PC-3 (cell line): ENCODE measurements at regions not wholly inside any gene's neighbourhood (a gene's known extent, or its start where the extent isn't known, plus 50 kb on each side); places are given as distances from the start of the nearest gene placed in this dataset.
A peak's percentile ranks its signal among the peaks of the same experiment; 100 is the strongest.
"Not testable (repeated sequence)": the region's sequence is repeated elsewhere in the genome, so short reads cannot be mapped to it uniquely, and the experiment has no call there.

Source experiments
- ATAC-seq: fragments of 200-7000 bp; cut with Tn5 transposase; 2 replicates; pipeline ENCODE4 v1.9.1; 2020; ENCODE audit warnings: mild to moderate bottlenecking, moderate library complexity
- BruUV-seq: library from RNA; stranded (reverse); fragments of 400-500 nt; replicated peaks from 2 replicates; lab custom pipeline; 2021; lab: Mats Ljungman, UMichigan
- CTCF ChIA-PET: fragments of 300-600 bp; sonication (Branson Sonifier 250); formaldehyde crosslinking; loops from one replicate; lab custom pipeline; 2022; ENCODE audit warnings: antibody characterized with exemption; lab: Charles Lee
- POLR2A ChIA-PET: fragments of 300-600 bp; sonication (Branson Sonifier 250); formaldehyde crosslinking; loops from one replicate; lab custom pipeline; 2022; ENCODE audit warnings: antibody characterized with exemption; ENCODE audit not compliant: unreplicated experiment; lab: Charles Lee
- DNase-seq: peaks from one replicate; pipeline ENCODE4 v3.0.0-alpha.2; 2015
- H2AFZ ChIP-seq: fragments of 300-600 bp; sonication (generic); 2 replicates; pipeline ENCODE4 v1.6.0; 2016; ENCODE audit warnings: antibody characterized with exemption, low read length
- H3F3A ChIP-seq: fragments of 300-600 bp; sonication (generic); one replicate; pipeline ENCODE4 v1.6.0; 2017; ENCODE audit warnings: antibody characterized with exemption, low read length, control low read depth, mild to moderate bottlenecking; ENCODE audit not compliant: unreplicated experiment
- H3K27ac ChIP-seq: fragments of 300-600 bp; sonication (generic); 2 replicates; pipeline ENCODE4 v1.5.1; 2016; ENCODE audit warnings: mild to moderate bottlenecking, low read length
- H3K27me3 ChIP-seq: fragments of 300-600 bp; sonication (generic); 2 replicates; pipeline ENCODE4 v1.6.1; 2016; ENCODE audit warnings: low read length, mixed read lengths
- H3K36me3 ChIP-seq: fragments of 300-600 bp; sonication (generic); 2 replicates; pipeline ENCODE4 v1.6.1; 2016; ENCODE audit warnings: low read depth, mixed run types, low read length, mixed read lengths
- H3K4me1 ChIP-seq: fragments of 300-600 bp; sonication (generic); 2 replicates; pipeline ENCODE4 v1.5.1; 2016; ENCODE audit warnings: low read length; ENCODE audit not compliant: insufficient read depth
- H3K4me2 ChIP-seq: fragments of 300-600 bp; sonication (generic); 2 replicates; pipeline ENCODE4 v1.6.0; 2016; ENCODE audit warnings: low read length
- H3K4me3 ChIP-seq: fragments of 300-600 bp; sonication (generic); 2 replicates; pipeline ENCODE4 v1.5.1; 2016; ENCODE audit warnings: mild to moderate bottlenecking, low read length, mixed read lengths
- H3K79me2 ChIP-seq: fragments of 300-600 bp; sonication (generic); 2 replicates; pipeline ENCODE4 v1.6.1; 2017; ENCODE audit warnings: low read length, mixed read lengths
- H3K9ac ChIP-seq: fragments of 300-600 bp; sonication (generic); 2 replicates; pipeline ENCODE4 v1.6.0; 2016; ENCODE audit warnings: mild to moderate bottlenecking, low read length
- H3K9me2 ChIP-seq: fragments of 300-600 bp; sonication (generic); replicated peaks from 2 replicates; pipeline ENCODE4 v1.6.1; 2016; ENCODE audit warnings: mixed run types, low read length, mixed read lengths
- H3K9me3 ChIP-seq: fragments of 300-600 bp; sonication (generic); 2 replicates; pipeline ENCODE4 v1.6.1; 2016; ENCODE audit warnings: low read length, mixed read lengths
- H4K20me1 ChIP-seq: fragments of 300-600 bp; sonication (generic); 2 replicates; pipeline ENCODE4 v1.6.1; 2016; ENCODE audit warnings: low read length, mixed read lengths
- CTCF ChIP-seq: fragments of 300-600 bp; sonication (generic); conservative IDR thresholded peaks from 2 replicates; pipeline ENCODE4 v1.5.1; 2017; ENCODE audit warnings: antibody characterized with exemption, low read depth, mild to moderate bottlenecking, low read length
- EZH2 ChIP-seq: fragments of 300-600 bp; sonication (generic); IDR thresholded peaks from one replicate; pipeline ENCODE4 v1.6.1; 2017; ENCODE audit warnings: antibody characterized with exemption, mild to moderate bottlenecking, low read length; ENCODE audit not compliant: unreplicated experiment
- intact Hi-C: fragments of 100-400 bp; cut with micrococcal nuclease; formaldehyde crosslinking; loops from 2 replicates; pipeline ENCODE4 v1.9.0; 2023

GRCh38 chr13:63749857-63750256 lies 2334.2 kb upstream of the PCDH20 start:
- H3K9ac ChIP-seq, H3K9me2 ChIP-seq, POLR2A ChIA-PET, BruUV-seq, H3K4me1 ChIP-seq, H3K79me2 ChIP-seq, H3K27me3 ChIP-seq, H2AFZ ChIP-seq, DNase-seq, H3F3A ChIP-seq, H3K9me3 ChIP-seq, H3K4me3 ChIP-seq, H3K4me2 ChIP-seq, H4K20me1 ChIP-seq, H3K27ac ChIP-seq, intact Hi-C loops, H3K36me3 ChIP-seq, CTCF ChIA-PET: not testable (repeated sequence)
- ATAC-seq, result peak; percentile 88

- H3K9me2 ChIP-seq, H3K4me2 ChIP-seq, H2AFZ ChIP-seq, H3K79me2 ChIP-seq, H4K20me1 ChIP-seq, BruUV-seq, H3K27ac ChIP-seq, H3K9me3 ChIP-seq, H3K9ac ChIP-seq, POLR2A ChIA-PET, H3K4me3 ChIP-seq, H3F3A ChIP-seq, CTCF ChIA-PET, intact Hi-C loops, H3K36me3 ChIP-seq, DNase-seq, ATAC-seq, H3K27me3 ChIP-seq, H3K4me1 ChIP-seq: not testable (repeated sequence)
Measured at GRCh38 chr13:63741814-63742101, 2326.1 kb upstream of the PCDH20 start.

- BruUV-seq, result no TSS peak
- no peaks in the 10 kb centered on the region for H3K4me1 ChIP-seq
- no peak for TF ChIP-seq CTCF
- no peak for TF ChIP-seq EZH2
- H3K4me2 ChIP-seq, result no peak overlapping the region
- ATAC-seq (no peak), DNase-seq (no peak)
- no peaks in the 10 kb centered on the region for H3K36me3 ChIP-seq
- no peaks in the 10 kb centered on the region for H3K79me2 ChIP-seq
- no peak overlapping the region for H3K9ac ChIP-seq
- intact Hi-C loops, result no loop called here
- H3K27me3 ChIP-seq, result no peaks in the 10 kb centered on the region
- ChIA-PET CTCF (no interaction called here), POLR2A (no interaction called here)
- no peak overlapping the region for H3K4me3 ChIP-seq
- no peak overlapping the region for H2AFZ ChIP-seq
- H3K27ac ChIP-seq, result no peak overlapping the region
- no peaks in the 10 kb centered on the region for H3K9me2 ChIP-seq
- no peaks in the 10 kb centered on the region for H3K9me3 ChIP-seq
- H4K20me1 ChIP-seq, result no peaks in the 10 kb centered on the region
- no peaks in the 10 kb centered on the region for H3F3A ChIP-seq
Measured at GRCh38 chr13:63741029-63741813, 2325.6 kb upstream of the PCDH20 start.

- H2AFZ ChIP-seq, H3K4me2 ChIP-seq, H3K9me2 ChIP-seq, intact Hi-C loops, H3K9me3 ChIP-seq, H3K27me3 ChIP-seq, POLR2A ChIA-PET, H3K9ac ChIP-seq, H3K4me3 ChIP-seq, CTCF ChIA-PET, H3K36me3 ChIP-seq, H3K79me2 ChIP-seq, H3K27ac ChIP-seq, DNase-seq, H3F3A ChIP-seq, H3K4me1 ChIP-seq, H4K20me1 ChIP-seq, ATAC-seq, BruUV-seq: not testable (repeated sequence)
Measured at GRCh38 chr13:63739112-63739735, 2323.6 kb upstream of the PCDH20 start.
